GM23338 (cell line): ENCODE measurements at regions not wholly inside any gene's neighbourhood (a gene's known extent, or its start where the extent isn't known, plus 50 kb on each side); places are given as distances from the start of the nearest gene placed in this dataset.
A peak's percentile ranks its signal among the peaks of the same experiment; 100 is the strongest.

Experiments used
- ATAC-seq: fragments of 200-7000 bp; cut with Tn5 transposase; 3 replicates; pipeline ENCODE4 v1.9.1; 2020
- DNase-seq: peaks from one replicate; pipeline ENCODE4 v3.0.0-alpha.2; 2015; ENCODE audit warnings: low spot score
- H2AFZ ChIP-seq: fragments of 200-600 bp; sonication (generic); 2 replicates; pipeline ENCODE4 v1.8.0; 2016; ENCODE audit warnings: antibody characterized with exemption, mild to moderate bottlenecking, moderate library complexity
- H3F3A ChIP-seq: fragments of 200-600 bp; sonication (generic); replicated peaks from 2 replicates; pipeline ENCODE4 v1.8.0; 2017; ENCODE audit warnings: antibody characterized with exemption, mixed run types, low read depth
- H3K27ac ChIP-seq: fragments of 200-600 bp; sonication (generic); 2 replicates; pipeline ENCODE4 v1.6.1; 2016; ENCODE audit warnings: low read depth
- H3K27me3 ChIP-seq: fragments of 200-600 bp; sonication (generic); 2 replicates; pipeline ENCODE4 v1.8.0; 2016; ENCODE audit warnings: mild to moderate bottlenecking, mixed run types, moderate library complexity; ENCODE audit not compliant: insufficient read depth
- H3K36me3 ChIP-seq: fragments of 200-600 bp; sonication (generic); 2 replicates; pipeline ENCODE4 v1.8.0; 2016; ENCODE audit warnings: mild to moderate bottlenecking; ENCODE audit not compliant: insufficient read depth
- H3K4me1 ChIP-seq: fragments of 200-600 bp; sonication (generic); 2 replicates; pipeline ENCODE4 v1.8.0; 2016; ENCODE audit warnings: mild to moderate bottlenecking, moderate library complexity; ENCODE audit not compliant: insufficient read depth
- H3K4me2 ChIP-seq: fragments of 200-600 bp; sonication (generic); 2 replicates; pipeline ENCODE4 v1.7.1; 2017; ENCODE audit warnings: mixed run types
- H3K4me3 ChIP-seq: fragments of 200-600 bp; sonication (generic); 2 replicates; pipeline ENCODE4 v1.6.1; 2016; ENCODE audit warnings: mixed run types
- H3K79me2 ChIP-seq: fragments of 200-600 bp; sonication (generic); replicated peaks from 2 replicates; pipeline ENCODE4 v1.8.0; 2017; ENCODE audit warnings: mild to moderate bottlenecking; ENCODE audit not compliant: insufficient read depth
- H3K9me2 ChIP-seq: fragments of 200-600 bp; sonication (generic); 2 replicates; pipeline ENCODE4 v1.8.0; 2017; ENCODE audit not compliant: insufficient read depth
- H4K20me1 ChIP-seq: fragments of 200-600 bp; sonication (generic); replicated peaks from 2 replicates; pipeline ENCODE4 v1.8.0; 2017; ENCODE audit warnings: mild to moderate bottlenecking; ENCODE audit not compliant: insufficient read depth
- H3K27ac Mint-ChIP-seq: 2 replicates; pipeline ENCODE4 v1.8.0; 2020; ENCODE audit warnings: inconsistent platforms, mild to moderate bottlenecking, moderate library complexity, mixed read lengths
- H3K27me3 Mint-ChIP-seq: 3 replicates; pipeline ENCODE4 v1.8.0; 2022; ENCODE audit warnings: low read depth, mild to moderate bottlenecking, moderate library complexity, mixed read lengths, inconsistent platforms; ENCODE audit not compliant: insufficient read depth, poor library complexity
- H3K36me3 Mint-ChIP-seq: 3 replicates; pipeline ENCODE4 v1.8.0; 2021; ENCODE audit warnings: low read depth, mild to moderate bottlenecking, inconsistent platforms, moderate library complexity, mixed read lengths
- H3K4me1 Mint-ChIP-seq: 3 replicates; pipeline ENCODE4 v1.8.0; 2020; ENCODE audit warnings: mild to moderate bottlenecking, inconsistent platforms, mixed read lengths
- H3K4me3 Mint-ChIP-seq: 3 replicates; pipeline ENCODE4 v1.8.0; 2021; ENCODE audit warnings: moderate library complexity, mild to moderate bottlenecking, inconsistent platforms, mixed read lengths
- H3K9me3 Mint-ChIP-seq: 3 replicates; pipeline ENCODE4 v1.8.0; 2020; ENCODE audit warnings: moderate library complexity, mild to moderate bottlenecking, inconsistent platforms, mixed read lengths
- CTCF ChIP-seq, 2 experiments: fragments of 200-600 bp in 1 of 2; sonication (generic) in 1 of 2; conservative IDR thresholded peaks; 2 replicates each; pipeline versions ENCODE4 v1.5.1 to v1.6.1; 2016 to 2017; ENCODE audit warnings: antibody characterized with exemption in 2 of 2, low read depth in 2 of 2, mild to moderate bottlenecking in 2 of 2, moderate library complexity in 1 of 2
- EZH2 ChIP-seq: fragments of 200-600 bp; sonication (generic); IDR thresholded peaks from one replicate; pipeline ENCODE4 v1.8.0; 2017; ENCODE audit warnings: antibody characterized with exemption, mild to moderate bottlenecking, low read depth; ENCODE audit not compliant: unreplicated experiment
- EZH2phosphoT487 ChIP-seq: fragments of 200-600 bp; sonication (generic); IDR thresholded peaks from one replicate; pipeline ENCODE4 v1.8.1; 2018; ENCODE audit warnings: antibody characterized with exemption; ENCODE audit not compliant: unreplicated experiment
- JUNB ChIP-seq: IDR thresholded peaks from one replicate; pipeline ENCODE4 v1.6.1; 2016; ENCODE audit warnings: antibody characterized with exemption; ENCODE audit not compliant: unreplicated experiment
- POLR2AphosphoS5 ChIP-seq: IDR thresholded peaks from 2 replicates; pipeline ENCODE4 v1.6.1; 2016; ENCODE audit warnings: antibody characterized with exemption, low read depth
- REST ChIP-seq: IDR thresholded peaks from one replicate; pipeline ENCODE4 v1.6.1; 2018; ENCODE audit warnings: antibody characterized with exemption; ENCODE audit not compliant: unreplicated experiment
- ZNF462 ChIP-seq: fragments of 250-450 bp; sonication (Bioruptor Pico); IDR thresholded peaks from 2 replicates; pipeline ENCODE4 v1.5.0; 2020; ENCODE audit warnings: mild to moderate bottlenecking, moderate library complexity

GRCh38 chr11:95625164-95625900 lies 164.2 kb downstream of the FAM76B start:
- Histone ChIP-seq H3K9me2 (no peaks in the 10 kb centered on the region), H3K27ac (no peak overlapping the region), H3F3A (no peaks in the 10 kb centered on the region), H3K4me3 (no peak overlapping the region), H3K4me1 (no peaks in the 10 kb centered on the region; the same call in 1 of the 2 replicates), H3K27me3 (no peaks in the 10 kb centered on the region), H3K36me3 (no peaks in the 10 kb centered on the region; the same call in 1 of the 2 replicates), H4K20me1 (no peaks in the 10 kb centered on the region), H2AFZ (peak overlapping the region; percentile 86; the same call in 1 of the 2 replicates), H3K79me2 (no peaks in the 10 kb centered on the region), H3K4me2 (peak overlapping the region; percentile 22; the same call in 1 of the 2 replicates)
- H3K9me3 Mint-ChIP-seq = no peaks in the 10 kb centered on the region
- ATAC-seq (peak; percentile 65), DNase-seq (peak; percentile 29)
- no peak overlapping the region for H3K27ac Mint-ChIP-seq
- H3K36me3 Mint-ChIP-seq = no peaks in the 10 kb centered on the region
- H3K4me3 Mint-ChIP-seq = no peak overlapping the region
- H3K27me3 Mint-ChIP-seq = no peaks in the 10 kb centered on the region
- TF ChIP-seq JUNB = no peak
- no peak for TF ChIP-seq POLR2AphosphoS5
- no peak for TF ChIP-seq REST
- TF ChIP-seq ZNF462 (CRISPR knock-in tag) = no peak
- no peak for TF ChIP-seq EZH2
- no peak for TF ChIP-seq EZH2phosphoT487
- no peak for TF ChIP-seq CTCF (conservative IDR thresholded peaks at IDR 0.05; ENCODE audit: low read depth in 2 of 2)
- peaks cover 7% of the 10 kb centered on the region; the same call in 2 of the 3 replicates for H3K4me1 Mint-ChIP-seq
